GM04503 (cell line): ENCODE measurements at regions not wholly inside any gene's neighbourhood (a gene's known extent, or its start where the extent isn't known, plus 50 kb on each side); places are given as distances from the start of the nearest gene placed in this dataset.

Experiments
- DNase-seq: peaks from one replicate; pipeline ENCODE4 v3.0.0-alpha.2; 2012; ENCODE audit warnings: low read depth

DNA sequence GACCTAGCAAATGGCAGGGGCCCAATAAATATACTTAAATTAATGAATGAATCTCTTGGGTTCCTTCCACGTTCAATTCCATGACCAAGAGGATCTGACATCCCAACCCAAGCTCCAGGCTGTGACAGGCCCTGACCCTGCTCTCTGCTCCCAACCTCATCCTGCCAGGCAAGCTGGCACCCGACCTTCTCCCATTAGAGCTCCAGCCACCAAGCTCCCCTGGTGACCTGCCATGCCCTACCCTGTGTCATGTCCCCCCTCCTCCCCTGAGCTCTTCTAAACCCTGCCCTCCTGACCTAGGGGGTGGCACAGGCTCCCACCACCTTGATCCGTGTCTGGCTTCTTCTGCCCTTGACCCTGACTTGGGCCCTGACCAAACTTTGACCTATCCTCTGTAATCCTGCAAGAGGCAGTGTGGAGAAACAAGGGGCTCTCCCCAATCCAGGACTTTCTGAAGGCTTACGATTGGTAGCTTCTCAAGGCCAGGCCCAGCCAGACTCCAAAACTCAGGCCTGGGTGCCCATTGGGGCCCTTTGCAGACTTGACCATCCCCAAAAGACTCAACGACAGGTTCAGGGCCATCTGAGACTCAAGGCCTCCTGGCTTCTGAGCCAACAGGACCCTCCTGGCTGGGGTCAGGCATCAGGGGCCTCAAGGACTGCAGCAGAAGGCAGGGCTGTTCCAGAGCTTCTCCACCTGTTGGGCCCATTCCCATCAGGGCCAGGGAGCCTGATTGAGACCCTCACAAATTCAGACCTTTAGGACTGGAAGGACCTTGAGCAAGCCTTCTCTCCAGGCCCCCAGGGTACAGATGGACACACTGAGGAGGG, 249.0 kb downstream of the PTPRU start:
- DNase-seq, result no peak

DNA sequence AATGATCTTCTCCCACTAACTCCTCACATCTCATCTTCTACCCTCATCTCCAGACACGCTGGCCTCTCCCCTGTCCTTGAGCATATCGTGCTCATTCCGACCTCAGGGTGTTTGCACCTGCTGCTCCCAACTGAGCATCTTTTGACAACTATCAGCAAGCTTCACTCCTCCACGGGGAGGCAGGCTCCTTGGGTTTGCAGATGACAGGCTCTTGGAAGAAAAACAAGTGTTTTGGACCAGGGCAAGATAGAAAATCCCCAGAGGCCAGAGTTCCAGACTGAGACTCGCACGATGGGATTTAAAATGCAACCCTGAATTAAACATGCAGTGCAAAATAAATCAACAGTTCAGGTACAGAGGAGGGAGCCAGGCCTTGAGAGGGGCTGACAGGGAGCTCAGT, 246.7 kb downstream of the PTPRU start:
- no peak for DNase-seq

DNA sequence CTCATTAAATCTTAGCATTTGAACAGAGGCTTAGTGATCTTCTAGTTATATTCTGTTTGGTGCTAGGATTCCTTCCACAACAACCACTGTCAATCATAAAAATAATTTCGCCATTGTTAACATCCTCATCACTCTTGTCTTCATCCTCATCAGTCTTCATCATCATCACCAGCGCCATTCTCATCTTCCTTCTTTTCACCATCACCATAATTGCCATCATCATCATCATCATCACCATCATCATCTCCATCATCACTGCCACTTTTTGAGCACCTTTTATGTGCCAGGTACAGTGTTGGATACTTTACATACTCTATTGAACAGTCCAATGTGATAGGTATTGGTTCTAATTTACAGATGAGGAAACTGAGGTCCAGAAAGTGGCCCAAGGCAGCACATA, 245.7 kb downstream of the PTPRU start:
- DNase-seq, result no peak

DNA sequence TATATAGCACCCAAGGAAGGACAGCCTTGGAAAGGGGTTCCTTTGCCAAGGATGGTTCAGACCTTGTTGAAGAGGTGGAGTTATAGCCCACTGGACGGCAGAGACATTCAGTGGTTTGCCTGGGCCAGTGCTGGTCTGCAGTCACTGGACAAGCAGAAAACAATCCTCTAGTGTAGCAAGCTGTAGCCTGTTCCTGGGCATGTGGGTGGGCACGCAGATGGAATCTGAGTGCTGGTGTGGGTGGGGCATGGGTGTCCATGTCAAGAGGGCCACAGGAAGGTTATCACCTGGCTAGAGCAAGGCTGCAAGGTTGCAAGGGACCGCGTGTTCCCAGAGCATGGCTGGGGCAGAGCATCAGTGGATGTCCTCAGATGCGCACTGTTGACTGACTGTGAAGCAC, 244.7 kb downstream of the PTPRU start:
- no peak for DNase-seq

DNA sequence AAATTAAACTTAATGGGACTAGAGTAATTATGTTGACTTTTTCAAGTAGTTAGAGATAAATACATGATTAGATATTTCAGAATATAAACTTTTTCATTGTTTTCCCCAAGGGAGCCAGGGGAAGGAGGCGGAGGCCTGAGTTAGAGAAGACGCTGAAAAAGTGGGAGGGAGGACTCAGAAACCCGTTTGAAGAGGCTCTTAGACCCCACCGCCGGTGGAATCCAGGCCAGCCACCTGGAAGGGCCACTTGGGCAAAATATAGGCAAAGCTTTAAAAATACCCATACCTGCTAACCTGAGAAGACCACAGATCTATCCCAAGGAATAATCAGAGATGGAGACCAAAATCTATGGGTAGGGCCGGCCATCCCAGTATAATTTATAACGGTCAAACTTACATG, 242.6 kb downstream of the PTPRU start:
- DNase-seq, result no peak

DNA sequence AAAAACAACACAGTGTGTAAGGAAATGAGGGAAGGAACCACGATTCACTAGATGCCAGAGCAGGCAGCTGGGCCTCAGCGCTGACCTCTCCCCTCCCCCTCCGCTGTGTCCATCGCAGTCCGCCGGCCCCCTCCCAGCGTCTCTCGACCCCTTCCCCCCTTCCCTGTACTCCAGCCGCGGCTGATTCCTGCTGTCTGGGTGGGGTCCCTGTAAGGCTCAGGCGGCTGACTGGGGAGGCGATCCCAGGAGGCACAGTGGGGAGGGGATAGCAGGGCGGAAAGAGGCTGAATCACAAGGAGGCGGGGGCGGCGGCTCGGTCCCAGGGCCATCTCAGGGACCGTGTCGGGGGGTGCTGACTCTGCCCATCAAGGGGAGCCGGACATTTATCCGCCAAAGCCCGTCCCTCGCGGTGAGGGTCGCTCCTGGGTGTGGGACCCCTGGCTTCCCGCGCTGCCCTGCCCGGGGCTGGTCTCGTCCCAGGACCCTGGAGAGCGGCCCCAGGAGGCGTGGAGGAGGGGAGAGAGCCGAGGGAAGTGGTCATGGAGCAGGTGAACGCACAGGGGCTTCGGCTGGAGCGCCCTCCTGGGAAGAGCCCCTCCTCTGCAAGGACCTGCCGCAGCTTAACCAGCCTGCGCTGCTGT, 241.9 kb downstream of the PTPRU start:
- DNase-seq, result no peak

DNA sequence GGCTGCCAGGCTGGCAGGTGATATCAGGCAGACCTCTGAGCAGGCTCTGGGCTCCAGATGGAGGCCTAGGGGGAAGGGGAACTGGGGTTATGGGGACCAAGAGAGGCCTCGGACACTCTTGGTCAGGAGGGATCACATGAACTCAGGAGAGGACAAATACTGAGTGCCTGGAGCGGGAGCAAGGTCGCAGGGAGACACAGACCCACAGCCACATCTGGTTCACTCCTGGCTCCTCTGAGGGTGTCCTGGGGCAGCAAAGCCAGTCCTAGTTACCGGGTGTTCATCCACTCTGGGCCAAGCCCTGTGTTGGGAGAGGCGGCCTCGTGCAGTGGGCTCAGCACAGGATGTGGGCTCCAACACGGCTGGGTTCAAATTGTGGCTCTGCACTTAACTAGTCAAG, 239.0 kb downstream of the PTPRU start:
- DNase-seq, result no peak

DNA sequence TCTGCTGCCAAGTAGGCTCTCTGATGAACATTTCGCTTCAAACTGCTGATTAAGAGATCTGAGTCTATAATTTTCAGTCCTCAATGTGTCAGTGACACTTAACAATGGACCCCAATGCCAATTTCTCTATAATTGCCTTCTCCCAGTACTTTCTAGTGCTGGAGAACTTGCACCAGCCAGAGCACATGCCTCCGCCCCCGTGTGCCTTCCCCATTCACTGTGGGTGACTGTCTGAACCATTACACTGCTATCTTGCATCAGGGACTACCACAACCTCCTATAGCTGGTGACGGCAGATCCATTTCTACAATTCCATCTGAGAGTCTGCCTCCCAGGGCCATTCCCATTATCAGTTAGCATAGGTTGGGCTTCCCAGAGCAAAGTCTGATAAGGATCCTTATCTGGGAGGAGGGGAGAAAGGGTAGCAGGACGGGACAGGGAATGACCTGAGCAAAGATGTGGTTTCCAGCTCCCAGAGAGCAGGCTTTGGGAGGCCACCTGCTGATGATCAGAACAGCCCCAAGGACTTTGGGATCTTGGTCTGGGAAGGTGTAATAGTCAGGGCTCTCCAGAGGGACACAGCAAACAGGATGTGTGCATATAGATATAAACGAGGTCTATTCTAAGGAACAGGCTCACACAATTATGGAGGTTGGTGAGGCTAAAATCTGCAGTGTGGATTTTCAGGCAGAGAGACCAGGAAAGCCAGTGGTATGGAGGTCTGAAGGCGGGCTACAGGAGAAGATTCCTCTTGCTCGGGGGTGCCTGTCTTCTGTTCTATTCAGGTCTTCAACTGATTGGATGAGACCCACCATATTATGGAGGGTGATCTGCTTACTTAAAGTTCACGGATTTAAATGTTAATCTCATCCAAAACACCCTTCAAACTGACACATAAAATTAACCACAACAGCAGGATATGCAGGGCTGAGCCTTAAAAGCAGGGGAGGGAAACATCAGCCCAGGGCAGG, 238.2 kb downstream of the PTPRU start:
- no peak for DNase-seq

DNA sequence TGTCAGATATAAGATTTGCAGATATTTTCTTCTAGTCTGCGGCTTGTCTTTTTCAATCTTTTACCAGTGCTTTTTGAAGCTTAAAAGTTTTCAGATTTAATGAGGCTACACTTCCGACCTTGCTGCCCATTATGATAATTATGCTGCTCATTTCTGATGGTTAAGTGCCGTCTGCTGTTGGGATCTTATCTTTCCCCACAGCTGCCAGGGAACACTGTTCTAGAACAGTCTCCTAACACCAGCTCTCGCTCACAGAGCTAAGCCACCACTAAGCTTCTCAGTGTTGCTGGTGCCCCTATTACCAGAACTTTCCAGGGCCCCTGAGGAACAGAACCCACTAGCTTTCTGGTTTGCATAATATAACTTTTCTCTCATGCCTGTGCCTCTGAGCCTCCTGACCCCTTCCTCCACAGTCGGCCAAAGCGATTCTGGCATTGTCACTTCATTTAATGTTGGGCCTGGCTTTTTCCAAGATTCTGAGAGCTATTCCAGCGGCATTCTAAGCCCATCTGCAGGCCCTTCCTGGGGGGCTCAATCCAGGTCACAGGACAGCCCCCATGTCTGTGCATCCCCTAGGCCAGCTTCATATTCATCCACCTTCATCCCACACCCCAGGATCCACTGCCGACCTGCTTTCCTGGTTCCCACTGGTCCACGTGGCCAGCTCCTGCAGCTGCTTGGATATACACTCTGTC, 237.0 kb downstream of the PTPRU start:
- no peak for DNase-seq

DNA sequence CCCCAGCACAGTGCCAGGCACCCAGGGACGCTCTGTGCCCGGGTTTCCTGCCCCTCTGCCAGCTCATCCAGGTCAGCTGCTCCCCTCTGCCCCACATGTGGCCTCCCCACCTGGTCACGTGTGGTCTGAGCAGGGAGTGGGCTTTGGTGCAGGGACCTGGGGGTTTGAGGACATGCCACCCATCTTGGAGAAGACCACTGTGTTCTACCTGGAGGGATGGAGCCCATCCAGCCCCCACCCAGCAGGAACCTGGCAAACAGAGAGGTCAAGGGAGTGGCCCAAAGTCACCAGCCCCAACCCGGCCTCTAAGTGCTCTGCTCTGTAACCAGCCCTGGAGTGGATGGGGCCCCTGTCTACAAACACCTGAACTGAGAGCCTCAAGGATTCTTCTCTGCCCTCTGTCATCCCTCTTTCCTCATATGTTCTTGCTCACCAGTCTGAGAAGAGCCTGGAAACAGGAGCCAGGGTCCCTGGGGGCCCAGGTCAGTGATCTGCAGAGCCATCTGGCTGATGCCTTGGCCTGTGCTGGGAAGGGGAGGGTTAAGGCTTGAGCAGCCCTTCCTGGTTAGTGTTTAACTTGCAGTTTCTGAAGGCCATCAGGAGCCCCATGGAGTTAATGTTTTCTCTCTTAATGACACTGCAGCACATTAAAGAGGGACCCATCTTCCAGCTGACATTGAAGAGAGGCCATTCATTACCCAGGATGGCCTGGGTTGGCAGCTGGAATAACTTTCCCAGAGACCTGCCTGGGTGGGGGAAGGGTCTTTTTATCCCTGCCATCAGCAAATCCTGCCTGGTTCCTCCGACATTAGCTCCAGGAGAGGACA, 235.4 kb downstream of the PTPRU start:
- DNase-seq, result no peak

DNA sequence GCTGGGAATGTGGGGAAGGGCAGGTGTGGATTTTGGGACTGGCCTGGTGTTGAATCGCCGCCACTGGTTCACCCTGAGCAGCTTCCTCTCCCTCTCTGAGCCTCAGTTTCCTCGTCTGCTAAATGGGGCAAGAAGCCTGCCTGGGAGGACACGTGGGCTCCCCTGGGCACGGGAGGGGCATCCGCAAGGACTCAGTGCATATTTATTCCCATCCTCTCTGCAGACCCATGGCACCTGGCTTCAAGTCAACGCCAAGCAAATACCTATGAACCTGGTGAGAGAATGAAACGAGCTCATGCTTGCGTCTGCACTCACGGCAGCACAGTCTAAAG, 234.4 kb downstream of the PTPRU start:
- no peak for DNase-seq

DNA sequence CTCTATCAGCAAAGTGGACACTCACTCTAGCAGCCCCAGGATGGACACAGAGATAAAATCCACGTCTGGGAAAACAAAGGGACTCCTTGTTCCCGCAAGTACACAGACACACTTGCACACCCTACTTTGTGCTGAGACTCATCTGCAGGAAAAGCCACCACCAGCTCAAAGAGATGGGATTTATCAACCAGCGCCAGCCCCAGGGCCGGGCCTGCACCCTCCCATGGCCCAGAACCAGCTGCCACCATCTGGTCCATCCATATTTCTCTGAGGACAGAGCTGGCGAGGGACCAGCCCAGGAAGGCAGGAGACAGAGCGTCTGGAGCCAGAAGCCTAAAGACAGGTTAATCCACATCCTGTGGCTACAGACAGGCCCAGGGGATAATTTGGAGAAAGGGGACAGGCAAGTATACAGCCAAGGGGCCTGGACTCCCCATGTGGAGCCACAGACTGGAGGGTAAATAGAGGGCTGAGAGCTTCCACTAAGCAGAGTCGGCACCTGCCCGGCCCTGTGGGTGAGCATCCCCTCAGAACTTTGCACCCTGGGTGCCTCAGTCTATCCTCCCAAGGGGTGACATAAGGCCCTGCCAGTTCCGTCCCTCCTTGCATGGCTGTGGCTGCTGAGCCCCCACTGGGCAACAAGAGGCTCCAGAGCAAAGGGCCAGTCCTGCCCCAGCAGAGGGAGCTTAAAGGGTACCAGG, 233.9 kb downstream of the PTPRU start:
- no peak for DNase-seq

DNA sequence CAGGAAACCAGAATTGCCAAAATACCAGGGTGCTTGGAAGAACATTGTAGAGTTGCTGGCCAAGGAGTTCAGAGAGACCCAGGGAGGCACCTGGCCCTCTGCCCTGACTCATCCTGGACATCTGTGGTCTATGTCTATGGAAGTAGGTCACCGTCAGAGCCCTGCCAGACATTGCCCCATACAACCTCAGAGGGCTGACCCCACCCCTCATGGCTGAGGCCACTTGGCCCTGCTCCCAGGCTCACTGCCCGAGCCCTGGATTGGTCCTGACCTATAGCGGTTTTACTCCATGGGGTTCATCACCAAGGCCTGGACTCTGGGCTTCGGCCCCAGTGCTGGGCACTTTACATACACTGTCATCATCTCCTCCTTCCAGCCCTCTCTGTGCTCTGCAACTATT, 233.1 kb downstream of the PTPRU start:
- no peak for DNase-seq

DNA sequence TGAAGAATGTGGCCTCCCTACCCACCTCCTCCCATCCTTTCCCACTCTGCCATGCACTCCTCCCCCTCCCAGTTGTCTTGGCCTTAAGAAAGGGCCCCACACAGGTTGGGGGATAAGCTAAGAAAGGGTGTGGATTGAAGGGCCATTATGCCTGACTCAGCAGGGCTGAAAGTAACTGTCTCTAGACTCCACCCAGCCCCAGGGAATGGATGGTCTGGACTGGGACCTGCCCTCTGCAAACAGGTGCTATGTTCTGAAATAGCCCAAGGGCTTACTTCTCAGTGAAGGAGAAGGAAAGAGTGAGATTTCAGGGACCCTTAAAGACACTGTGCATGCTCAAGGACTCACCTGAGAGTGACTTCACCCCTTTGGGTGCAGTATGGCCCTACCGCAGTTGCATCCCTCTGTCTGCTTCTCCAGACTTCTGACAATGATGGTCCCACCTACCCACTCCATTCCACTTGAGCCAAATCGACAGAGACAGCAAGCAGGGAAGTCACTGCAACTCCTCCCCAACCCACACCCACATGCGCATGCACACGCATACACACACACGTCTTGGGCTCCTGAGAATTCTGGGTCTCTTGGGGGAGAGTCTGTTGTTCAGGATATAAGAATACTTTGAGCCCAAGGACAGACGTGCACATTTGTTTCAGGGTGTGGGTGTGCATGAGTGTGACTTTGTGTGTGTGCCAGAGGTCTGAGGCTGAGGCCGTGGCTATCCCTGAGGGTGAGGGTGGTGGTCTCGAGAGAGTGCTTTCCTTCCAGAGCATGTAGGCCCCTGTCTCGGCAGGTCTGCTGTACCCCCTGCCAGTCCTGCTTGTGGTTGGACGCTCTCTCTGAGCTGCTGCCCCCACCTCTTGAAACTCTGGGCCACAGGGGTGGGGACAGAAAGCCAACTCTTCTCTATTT, 231.9 kb downstream of the PTPRU start:
- DNase-seq, result no peak

DNA sequence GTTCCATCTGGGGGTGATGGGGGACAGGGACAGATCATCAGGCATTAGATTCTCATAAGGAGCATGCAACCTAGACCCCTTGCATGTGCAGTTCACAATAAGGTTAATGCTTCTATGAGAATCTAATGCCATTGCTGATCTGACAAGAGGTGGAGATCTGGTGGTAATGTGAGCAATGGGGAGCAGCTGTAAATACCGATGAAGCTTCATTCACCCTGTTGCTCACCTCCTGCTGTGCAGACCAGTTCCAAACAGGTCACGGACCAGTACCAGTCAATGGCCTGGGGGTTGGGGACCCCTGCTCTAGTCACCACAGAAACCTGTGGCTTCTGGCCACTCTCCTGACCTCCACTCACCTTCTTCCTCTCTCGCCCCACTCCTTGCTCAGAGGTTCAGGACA, 229.9 kb downstream of the PTPRU start:
- no peak for DNase-seq

DNA sequence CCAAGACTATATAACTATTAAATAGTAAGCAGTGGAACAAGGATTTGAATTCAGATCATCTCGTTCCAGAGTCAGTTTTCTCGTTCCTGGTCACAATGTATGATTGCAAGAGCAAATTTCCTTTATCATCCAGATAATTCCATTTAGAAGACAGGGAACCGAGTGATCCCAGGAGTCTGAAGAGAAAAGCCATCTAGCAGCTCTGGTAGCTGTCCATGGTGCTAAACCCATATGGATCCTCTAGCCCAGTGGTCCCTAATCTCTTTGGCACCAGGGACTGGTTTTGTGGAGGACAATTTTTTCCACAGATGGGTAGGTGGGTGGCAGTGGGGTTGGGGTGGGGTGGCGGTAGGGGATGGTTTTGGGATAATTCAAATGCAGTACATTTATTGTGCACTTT, 229.4 kb downstream of the PTPRU start:
- DNase-seq, result no peak

DNA sequence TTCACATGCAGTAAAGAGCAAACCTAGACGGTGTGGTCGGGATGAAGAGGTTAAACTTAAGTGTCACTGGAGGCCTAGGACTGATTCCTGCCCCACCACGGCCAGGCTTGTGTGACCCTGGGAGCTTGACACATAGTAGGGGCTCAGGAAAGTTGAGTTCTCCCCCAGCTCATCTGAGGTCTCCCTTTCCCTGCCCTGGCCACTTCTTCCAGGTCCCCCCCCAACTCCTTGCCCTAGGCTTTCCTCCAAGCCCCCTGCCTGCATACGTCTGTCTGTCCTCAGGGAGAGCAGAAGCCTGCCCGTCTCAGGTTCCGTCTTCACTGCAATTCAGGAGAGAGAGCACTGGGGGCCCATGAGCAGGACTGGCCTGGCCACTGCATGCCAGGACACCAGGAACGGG, 225.8 kb downstream of the PTPRU start:
- no peak for DNase-seq

DNA sequence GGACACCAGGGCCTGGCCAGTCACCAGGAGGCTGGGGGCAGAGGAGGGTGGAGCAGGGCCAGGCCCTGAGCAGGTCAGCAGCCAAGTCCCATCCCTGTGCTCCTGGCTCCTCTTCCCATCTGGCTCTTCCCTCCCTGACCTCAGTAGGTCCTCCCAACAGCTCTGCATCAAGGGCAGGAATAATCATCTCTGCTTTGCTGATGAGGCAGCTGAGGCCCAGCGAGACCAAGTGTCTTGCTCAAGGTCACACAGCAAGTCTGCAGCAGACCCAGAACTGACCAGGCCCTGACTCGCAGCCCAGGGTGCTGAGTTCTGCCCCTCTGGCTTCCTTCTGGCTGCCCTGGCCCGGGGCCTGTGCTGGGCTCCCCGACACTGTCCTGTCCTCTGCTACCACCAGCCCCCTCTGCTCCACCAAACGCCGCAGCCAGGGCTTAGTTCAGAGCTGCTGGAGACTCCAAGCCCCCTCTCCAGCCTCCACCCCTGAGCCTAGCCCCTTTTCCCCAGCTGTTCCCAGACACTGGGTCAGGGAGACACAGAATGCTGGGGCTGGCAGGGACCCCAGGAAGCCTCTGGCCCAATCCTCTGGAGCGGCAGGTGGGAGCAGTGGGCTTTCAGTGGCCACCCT, 224.9 kb downstream of the PTPRU start:
- DNase-seq, result no peak

DNA sequence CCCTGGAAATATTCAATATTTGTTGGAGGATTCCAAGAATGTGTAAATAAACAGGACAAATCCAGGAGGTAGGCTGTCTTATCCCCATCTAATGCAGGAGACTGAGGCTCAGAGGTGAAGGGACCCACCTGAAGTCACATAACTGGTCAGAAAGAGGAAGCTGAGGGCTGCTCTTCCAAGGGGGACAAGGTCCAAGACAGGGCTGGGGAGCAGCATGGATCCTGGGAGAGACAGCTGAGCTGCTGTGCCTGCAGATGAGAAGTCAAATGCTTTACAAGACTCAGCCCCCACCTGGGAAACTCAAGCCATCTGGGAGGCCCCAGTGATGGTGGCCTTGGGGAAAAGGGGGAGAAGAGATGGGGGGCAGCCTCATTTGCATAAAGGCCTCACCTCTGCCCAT, 224.4 kb downstream of the PTPRU start:
- no peak for DNase-seq
